ENCODE measurements at regions not wholly inside any gene's neighbourhood (a gene's known extent, or its start where the extent isn't known, plus 50 kb on each side); places are given as distances from the start of the nearest gene placed in this dataset.

GRCh38 chr3:10713656-10714055, 102.4 kb upstream of the SLC6A11 start:
- no peak for TF ChIP-seq CTCF (IDR thresholded peaks at IDR 0.05)
- no peak for TF ChIP-seq POLR2AphosphoS5 (IDR thresholded peaks at IDR 0.05)
- no peak for TF ChIP-seq POLR2A (IDR thresholded peaks at IDR 0.05)

All from gastroesophageal sphincter (tissue), 3 donors.